Esophagus squamous epithelium (tissue), 4 donors: ENCODE measurements at regions not wholly inside any gene's neighbourhood (a gene's known extent, or its start where the extent isn't known, plus 50 kb on each side); places are given as distances from the start of the nearest gene placed in this dataset.

Experiments used
- POLR2A ChIP-seq, 4 donors: fragments of 450-650 bp; IDR thresholded peaks; one replicate each; pipeline ENCODE4 v1.6.1; 2017; ENCODE audit warnings: antibody characterized with exemption in 4 of 4, mild to moderate bottlenecking in 4 of 4, moderate library complexity in 3 of 4
- TF ChIP-seq, protein P1 (sequence below), 6 experiments: fragments of 450-650 bp in 4 of 6; fragments of 200-600 bp in 2 of 6; sonication (generic) in 2 of 6; IDR thresholded peaks; one replicate each; pipeline ENCODE4 v1.5.1; 2016 to 2019; ENCODE audit warnings: antibody characterized with exemption in 6 of 6, mild to moderate bottlenecking in 4 of 6, moderate library complexity in 4 of 6

DNA sequence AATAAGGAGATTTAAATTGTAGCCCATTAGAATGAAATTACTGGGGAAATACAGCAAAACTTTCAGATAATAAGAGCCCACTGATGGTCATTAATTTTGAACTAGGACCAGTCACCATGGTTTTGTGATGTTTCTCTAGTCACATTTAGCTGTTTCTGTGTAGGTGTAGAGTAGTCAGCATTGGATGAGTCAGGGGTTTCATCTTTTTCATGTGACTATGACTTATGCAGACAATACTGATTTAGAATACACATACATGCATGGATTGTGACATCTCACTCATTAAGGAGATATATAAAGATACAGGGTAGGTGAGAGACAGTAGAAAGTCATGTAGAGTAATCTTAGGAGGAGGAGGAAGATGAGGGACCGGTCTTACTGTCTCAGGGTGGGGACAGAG lies 1192.7 kb downstream of the KCNT2 start:
- TF ChIP-seq, protein P1, sequence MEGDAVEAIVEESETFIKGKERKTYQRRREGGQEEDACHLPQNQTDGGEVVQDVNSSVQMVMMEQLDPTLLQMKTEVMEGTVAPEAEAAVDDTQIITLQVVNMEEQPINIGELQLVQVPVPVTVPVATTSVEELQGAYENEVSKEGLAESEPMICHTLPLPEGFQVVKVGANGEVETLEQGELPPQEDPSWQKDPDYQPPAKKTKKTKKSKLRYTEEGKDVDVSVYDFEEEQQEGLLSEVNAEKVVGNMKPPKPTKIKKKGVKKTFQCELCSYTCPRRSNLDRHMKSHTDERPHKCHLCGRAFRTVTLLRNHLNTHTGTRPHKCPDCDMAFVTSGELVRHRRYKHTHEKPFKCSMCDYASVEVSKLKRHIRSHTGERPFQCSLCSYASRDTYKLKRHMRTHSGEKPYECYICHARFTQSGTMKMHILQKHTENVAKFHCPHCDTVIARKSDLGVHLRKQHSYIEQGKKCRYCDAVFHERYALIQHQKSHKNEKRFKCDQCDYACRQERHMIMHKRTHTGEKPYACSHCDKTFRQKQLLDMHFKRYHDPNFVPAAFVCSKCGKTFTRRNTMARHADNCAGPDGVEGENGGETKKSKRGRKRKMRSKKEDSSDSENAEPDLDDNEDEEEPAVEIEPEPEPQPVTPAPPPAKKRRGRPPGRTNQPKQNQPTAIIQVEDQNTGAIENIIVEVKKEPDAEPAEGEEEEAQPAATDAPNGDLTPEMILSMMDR (IDR thresholded peaks at IDR 0.05), result no peak
- no peak for TF ChIP-seq POLR2A (IDR thresholded peaks at IDR 0.05)
